GM13977 (cell line): ENCODE measurements at regions not wholly inside any gene's neighbourhood (a gene's known extent, or its start where the extent isn't known, plus 50 kb on each side); places are given as distances from the start of the nearest gene placed in this dataset.

ENCODE experiments used
- DNase-seq: peaks from one replicate; pipeline ENCODE4 v3.0.0; 2012; ENCODE audit warnings: low spot score
- CTCF ChIP-seq: IDR thresholded peaks from 2 replicates; pipeline ENCODE4 v1.5.1; 2012; ENCODE audit warnings: mild to moderate bottlenecking, control low read depth; ENCODE audit not compliant: insufficient read depth; ENCODE audit errors: extremely low read depth, missing control alignments
- in situ Hi-C: fragments of 300-500 bp; cut with MboI; formaldehyde crosslinking; loops from one replicate; pipeline ENCODE4 v1.12.0; 2022; ENCODE audit warnings: low sequenced_read_pairs, low pct_unique_long_range_greater_than_20kb, mixed read lengths, inconsistent platforms; ENCODE audit not compliant: unreplicated experiment

GRCh38 chr12:78406213-78406612, 458.4 kb upstream of the SYT1 start:
- in situ Hi-C loops: no loop called here
- no peak for TF ChIP-seq CTCF

GRCh38 chr12:78406828-78407227, 457.7 kb upstream of the SYT1 start:
- in situ Hi-C loops: no loop called here
- no peak for TF ChIP-seq CTCF
- DNase-seq: peak; percentile 10

More at GRCh38 chr12:78406213-78406612, 458.4 kb upstream of the SYT1 start:
- DNase-seq: no peak

- DNase-seq: no peak
- TF ChIP-seq CTCF: no peak
- in situ Hi-C loops: no loop called here
Measured at GRCh38 chr12:78407722-78408121, 456.9 kb upstream of the SYT1 start.

GRCh38 chr12:78414071-78414470, 450.5 kb upstream of the SYT1 start:
- in situ Hi-C loops: no loop called here
- no peak for DNase-seq
- no peak for TF ChIP-seq CTCF

- no peak for DNase-seq
- no peak for TF ChIP-seq CTCF
- in situ Hi-C loops: no loop called here
Measured at GRCh38 chr12:78418919-78419318, 445.7 kb upstream of the SYT1 start.

- in situ Hi-C loops: no loop called here
- TF ChIP-seq CTCF: no peak
- no peak for DNase-seq
Measured at GRCh38 chr12:78419513-78419912, 445.1 kb upstream of the SYT1 start.

- TF ChIP-seq CTCF: no peak
- in situ Hi-C loops: no loop called here
- DNase-seq: no peak
Measured at GRCh38 chr12:78420991-78421390, 443.6 kb upstream of the SYT1 start.
